ENCODE measurements at regions not wholly inside any gene's neighbourhood (a gene's known extent, or its start where the extent isn't known, plus 50 kb on each side); places are given as distances from the start of the nearest gene placed in this dataset.

GRCh38 chr16:74184839-74185238, 111.8 kb upstream of the PSMD7 start:
- no peaks in the 10 kb centered on the region for H3K4me1 ChIP-seq
- TF ChIP-seq CTCF (IDR thresholded peaks at IDR 0.05): no peak
- no peak for TF ChIP-seq POLR2A (IDR thresholded peaks at IDR 0.05)
- TF ChIP-seq EP300 (IDR thresholded peaks at IDR 0.05): no peak
- no peaks in the 10 kb centered on the region for H3K36me3 ChIP-seq
- H3K4me3 ChIP-seq: no peak overlapping the region
- H3K27me3 ChIP-seq: no peaks in the 10 kb centered on the region
- H3K27ac ChIP-seq: no peak overlapping the region
- H3K9me3 ChIP-seq: peaks cover 0 to 22% (median 0%) of the 10 kb centered on the region in 4 donors
- no peak for DNase-seq (ENCODE audit: low spot score in 2 of 2)
- WGBS, 2 donors: 89 to 92% methylated on average over 5 of the region's 5 CpGs

DNA sequence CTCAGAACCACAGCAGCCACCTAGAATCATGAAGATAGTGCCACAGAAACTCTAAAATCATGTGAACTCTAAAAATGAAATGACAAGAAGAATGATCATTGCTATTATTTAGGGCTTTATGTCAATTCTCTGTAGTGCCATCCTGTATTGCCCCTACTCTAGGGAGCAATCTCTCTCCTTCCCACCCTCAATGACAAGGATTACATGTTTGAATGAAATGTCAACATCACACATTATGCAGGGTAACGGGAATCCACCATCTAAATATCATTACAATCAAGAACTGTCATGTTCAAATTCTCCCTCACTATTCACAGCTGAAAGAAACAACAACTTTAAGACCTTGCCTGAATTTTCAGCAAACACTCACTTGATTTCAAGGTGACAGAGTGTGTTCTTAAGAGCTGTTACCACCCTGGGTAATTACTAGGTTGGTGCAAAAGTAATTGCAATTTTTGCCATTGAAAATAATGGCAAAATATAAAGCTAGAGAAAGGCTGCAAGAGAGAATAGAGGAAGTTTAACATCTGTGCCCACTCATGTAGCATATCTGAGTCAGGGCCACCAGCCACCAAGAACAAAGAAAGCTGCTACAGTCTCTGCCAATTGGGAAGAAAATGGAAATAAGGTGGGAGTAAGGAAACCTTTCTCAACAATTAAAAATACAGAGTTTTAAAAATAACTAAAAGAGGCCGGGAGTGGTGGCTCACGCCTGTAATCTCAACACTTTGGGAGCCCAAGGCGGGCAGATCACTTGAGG, 112.8 kb upstream of the PSMD7 start:
- no peak overlapping the region for H3K4me3 ChIP-seq
- TF ChIP-seq CTCF (IDR thresholded peaks at IDR 0.05): no peak
- TF ChIP-seq POLR2A (IDR thresholded peaks at IDR 0.05): no peak
- no peak for TF ChIP-seq EP300 (IDR thresholded peaks at IDR 0.05)
- peaks cover 0 to 24% (median 0%) of the 10 kb centered on the region in 4 donors for H3K9me3 ChIP-seq
- H3K36me3 ChIP-seq: no peaks in the 10 kb centered on the region
- WGBS, 2 donors: 77 to 84% methylated on average over 4 of the region's 4 CpGs
- H3K27me3 ChIP-seq: no peaks in the 10 kb centered on the region
- no peak for DNase-seq (ENCODE audit: low spot score in 2 of 2)
- H3K27ac ChIP-seq: no peak overlapping the region
- H3K4me1 ChIP-seq: no peaks in the 10 kb centered on the region

DNA sequence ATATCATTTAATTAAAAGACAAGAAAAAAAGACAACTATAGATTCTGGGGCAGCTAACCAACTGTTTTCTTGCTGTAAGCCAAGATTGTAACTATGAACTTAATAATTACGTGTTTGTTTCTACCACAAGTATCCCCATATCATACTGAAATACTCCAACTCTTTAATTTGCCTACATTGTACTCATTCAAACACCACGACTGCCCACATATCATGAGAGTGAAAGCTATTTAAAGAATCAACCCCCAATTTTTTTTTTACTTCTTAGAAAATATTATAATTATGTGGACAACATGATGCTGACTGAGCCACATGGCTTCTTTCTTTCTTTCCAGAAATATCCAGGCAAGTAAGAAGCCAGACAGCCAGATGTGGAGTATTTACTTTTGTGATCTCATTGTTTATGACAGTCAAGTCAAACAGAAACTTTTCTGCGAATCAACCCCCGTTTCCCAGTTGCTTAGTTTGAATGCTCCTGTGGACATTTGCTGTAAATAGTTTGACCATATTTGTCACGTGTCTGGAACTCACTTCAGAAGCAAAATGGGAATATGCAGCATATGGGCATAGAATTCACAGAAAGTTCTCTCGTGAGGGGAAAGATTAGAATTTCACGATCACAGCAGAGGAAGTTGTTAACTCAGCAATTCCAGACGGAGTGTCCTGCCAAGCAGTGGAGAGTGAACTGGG, 126.8 kb upstream of the PSMD7 start:
- H3K27ac ChIP-seq: no peak overlapping the region
- no peaks in the 10 kb centered on the region for H3K4me1 ChIP-seq
- peak overlapping the region in 2 of 4 donors; percentile 23 to 35 for H3K4me3 ChIP-seq
- TF ChIP-seq EP300 (IDR thresholded peaks at IDR 0.05) (no peak), POLR2A (IDR thresholded peaks at IDR 0.05) (no peak)
- 13 to 14% methylated on average over 8 of the region's 8 CpGs for WGBS, 2 donors
- DNase-seq (ENCODE audit: low spot score in 2 of 2): no peak
- H3K27me3 ChIP-seq: no peaks in the 10 kb centered on the region
- no peaks in the 10 kb centered on the region for H3K36me3 ChIP-seq
- no peaks in the 10 kb centered on the region for H3K9me3 ChIP-seq

DNA sequence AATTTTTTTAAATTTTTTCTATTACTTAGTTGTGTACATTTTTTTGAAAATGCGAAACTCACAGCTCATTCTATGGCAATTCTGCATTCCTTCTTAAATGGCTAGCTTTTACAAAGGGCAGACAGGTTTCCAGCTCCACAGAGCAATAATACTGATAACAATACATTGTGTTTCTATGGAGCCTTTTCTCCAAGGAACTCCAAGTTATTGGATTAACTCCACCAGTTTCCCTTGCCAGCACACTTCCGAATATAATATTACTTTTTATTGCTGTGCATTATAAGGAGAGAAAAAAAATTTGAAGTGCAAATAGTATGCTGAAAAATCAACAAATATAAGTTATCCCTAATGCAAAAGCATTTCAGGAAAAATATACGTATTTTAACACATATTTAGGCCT, 127.5 kb upstream of the PSMD7 start:
- Histone ChIP-seq H3K4me1 (no peaks in the 10 kb centered on the region), H3K4me3 (no peak overlapping the region), H3K36me3 (no peaks in the 10 kb centered on the region), H3K27ac (no peak overlapping the region), H3K27me3 (no peaks in the 10 kb centered on the region), H3K9me3 (no peaks in the 10 kb centered on the region)
- no peak for DNase-seq (ENCODE audit: low spot score in 2 of 2)
- 77 to 83% methylated on average over 3 of the region's 3 CpGs for WGBS, 2 donors
- TF ChIP-seq POLR2A (IDR thresholded peaks at IDR 0.05) (no peak), EP300 (IDR thresholded peaks at IDR 0.05) (no peak), CTCF (IDR thresholded peaks at IDR 0.05) (no peak)

GRCh38 chr16:74168445-74168844, 128.2 kb upstream of the PSMD7 start:
- WGBS, 2 donors: 81 to 89% methylated on average over 1 of the region's 1 CpG
- Histone ChIP-seq H3K27me3 (no peaks in the 10 kb centered on the region), H3K4me1 (no peaks in the 10 kb centered on the region), H3K27ac (no peak overlapping the region), H3K4me3 (no peak overlapping the region), H3K9me3 (no peaks in the 10 kb centered on the region), H3K36me3 (no peaks in the 10 kb centered on the region)
- TF ChIP-seq EP300 (IDR thresholded peaks at IDR 0.05): no peak
- TF ChIP-seq CTCF (IDR thresholded peaks at IDR 0.05): no peak
- no peak for TF ChIP-seq POLR2A (IDR thresholded peaks at IDR 0.05)
- no peak for DNase-seq (ENCODE audit: low spot score in 2 of 2)

Measured in tibial nerve (tissue), 4 donors.